Prostate gland (tissue), 2 donors: ENCODE measurements at regions not wholly inside any gene's neighbourhood (a gene's known extent, or its start where the extent isn't known, plus 50 kb on each side); places are given as distances from the start of the nearest gene placed in this dataset.
A peak's percentile ranks its signal among the peaks of the same experiment; 100 is the strongest.

Source experiments
- DNase-seq: peaks from one replicate; pipeline ENCODE4 v3.0.0-alpha.2; 2019; ENCODE audit warnings: low spot score
- H3K27ac ChIP-seq, 2 donors: fragments of 200-600 bp; sonication (generic); 2 replicates each; pipeline ENCODE4 v1.5.1; 2017 to 2019
- H3K27me3 ChIP-seq: fragments of 200-600 bp; sonication (generic); replicated peaks from 2 replicates; pipeline ENCODE4 v1.5.1; 2019; ENCODE audit not compliant: insufficient read depth
- H3K36me3 ChIP-seq, 2 donors: fragments of 200-600 bp; sonication (generic); 1 replicate in 1 of 2; 2 replicates in 1 of 2; pipeline versions ENCODE4 v1.5.1 to v1.8.1; 2017 to 2019
- H3K4me1 ChIP-seq: fragments of 200-600 bp; sonication (generic); replicated peaks from 2 replicates; pipeline ENCODE4 v1.5.1; 2019
- H3K4me3 ChIP-seq, 2 donors: fragments of 200-600 bp; sonication (generic); 2 replicates each; pipeline ENCODE4 v1.5.1; 2017 to 2019
- H3K9me3 ChIP-seq: fragments of 200-600 bp; sonication (generic); 2 replicates; pipeline ENCODE4 v1.5.1; 2017
- POLR2A ChIP-seq: fragments of 450-650 bp; IDR thresholded peaks from one replicate; pipeline ENCODE4 v1.6.1; 2016; ENCODE audit warnings: antibody characterized with exemption, mild to moderate bottlenecking
- POLR2AphosphoS5 ChIP-seq: sonication (generic); formaldehyde crosslinking; IDR thresholded peaks from one replicate; pipeline ENCODE4 v1.6.1; 2017; ENCODE audit warnings: antibody characterized with exemption
- WGBS: methylation state at CpG from one replicate; pipeline ENCODE4 v1.1.5; 2018; 5-methylcytosine and 5-hydroxymethylcytosine counted together
- intact Hi-C: fragments of 100-400 bp; cut with DNase I; formaldehyde crosslinking; loops from one replicate; pipeline ENCODE4 v1.14.2; 2022
- TF ChIP-seq, protein P1 (sequence below), 4 experiments: fragments of 200-600 bp in 2 of 4; fragments of 450-650 bp in 2 of 4; sonication (generic) in 2 of 4; IDR thresholded peaks; 1 replicate in 3 of 4; 2 replicates in 1 of 4; pipeline ENCODE4 v1.5.1; 2016 to 2019; ENCODE audit warnings: antibody characterized with exemption in 4 of 4, mild to moderate bottlenecking in 2 of 4, moderate library complexity in 2 of 4

DNA sequence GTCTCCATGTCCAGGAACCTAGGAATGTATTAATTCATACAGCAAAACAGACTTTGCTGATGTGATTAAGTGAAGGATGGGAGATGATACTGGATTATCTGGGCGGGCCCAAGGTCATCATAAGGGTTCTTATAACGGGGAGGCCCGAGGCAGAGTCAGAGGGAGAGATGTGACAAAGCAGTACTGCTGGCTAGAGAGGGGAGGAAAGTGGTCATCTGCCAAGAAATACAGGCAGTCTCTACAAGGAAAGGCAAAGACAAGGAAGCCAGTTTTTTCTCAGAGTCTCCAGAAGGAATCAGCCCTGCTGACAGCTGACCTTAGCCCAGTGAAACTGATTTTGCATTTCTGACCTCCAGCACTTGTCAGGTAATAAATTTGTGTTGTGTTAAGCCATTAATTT lies 66.2 kb upstream of the CORO2B start:
- intact Hi-C loops: no loop called here
- 82% methylated on average over 3 of the region's 3 CpGs for WGBS
- H3K9me3 ChIP-seq: no peaks in the 10 kb centered on the region
- no peak for DNase-seq
- no peaks in the 10 kb centered on the region for H3K27me3 ChIP-seq
- no peaks in the 10 kb centered on the region for H3K36me3 ChIP-seq
- TF ChIP-seq POLR2AphosphoS5: no peak
- TF ChIP-seq, protein P1, sequence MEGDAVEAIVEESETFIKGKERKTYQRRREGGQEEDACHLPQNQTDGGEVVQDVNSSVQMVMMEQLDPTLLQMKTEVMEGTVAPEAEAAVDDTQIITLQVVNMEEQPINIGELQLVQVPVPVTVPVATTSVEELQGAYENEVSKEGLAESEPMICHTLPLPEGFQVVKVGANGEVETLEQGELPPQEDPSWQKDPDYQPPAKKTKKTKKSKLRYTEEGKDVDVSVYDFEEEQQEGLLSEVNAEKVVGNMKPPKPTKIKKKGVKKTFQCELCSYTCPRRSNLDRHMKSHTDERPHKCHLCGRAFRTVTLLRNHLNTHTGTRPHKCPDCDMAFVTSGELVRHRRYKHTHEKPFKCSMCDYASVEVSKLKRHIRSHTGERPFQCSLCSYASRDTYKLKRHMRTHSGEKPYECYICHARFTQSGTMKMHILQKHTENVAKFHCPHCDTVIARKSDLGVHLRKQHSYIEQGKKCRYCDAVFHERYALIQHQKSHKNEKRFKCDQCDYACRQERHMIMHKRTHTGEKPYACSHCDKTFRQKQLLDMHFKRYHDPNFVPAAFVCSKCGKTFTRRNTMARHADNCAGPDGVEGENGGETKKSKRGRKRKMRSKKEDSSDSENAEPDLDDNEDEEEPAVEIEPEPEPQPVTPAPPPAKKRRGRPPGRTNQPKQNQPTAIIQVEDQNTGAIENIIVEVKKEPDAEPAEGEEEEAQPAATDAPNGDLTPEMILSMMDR (IDR thresholded peaks at IDR 0.05): no peak
- no peak for TF ChIP-seq POLR2A
- H3K27ac ChIP-seq: no peak overlapping the region
- H3K4me1 ChIP-seq: no peaks in the 10 kb centered on the region
- H3K4me3 ChIP-seq: no peak overlapping the region

DNA sequence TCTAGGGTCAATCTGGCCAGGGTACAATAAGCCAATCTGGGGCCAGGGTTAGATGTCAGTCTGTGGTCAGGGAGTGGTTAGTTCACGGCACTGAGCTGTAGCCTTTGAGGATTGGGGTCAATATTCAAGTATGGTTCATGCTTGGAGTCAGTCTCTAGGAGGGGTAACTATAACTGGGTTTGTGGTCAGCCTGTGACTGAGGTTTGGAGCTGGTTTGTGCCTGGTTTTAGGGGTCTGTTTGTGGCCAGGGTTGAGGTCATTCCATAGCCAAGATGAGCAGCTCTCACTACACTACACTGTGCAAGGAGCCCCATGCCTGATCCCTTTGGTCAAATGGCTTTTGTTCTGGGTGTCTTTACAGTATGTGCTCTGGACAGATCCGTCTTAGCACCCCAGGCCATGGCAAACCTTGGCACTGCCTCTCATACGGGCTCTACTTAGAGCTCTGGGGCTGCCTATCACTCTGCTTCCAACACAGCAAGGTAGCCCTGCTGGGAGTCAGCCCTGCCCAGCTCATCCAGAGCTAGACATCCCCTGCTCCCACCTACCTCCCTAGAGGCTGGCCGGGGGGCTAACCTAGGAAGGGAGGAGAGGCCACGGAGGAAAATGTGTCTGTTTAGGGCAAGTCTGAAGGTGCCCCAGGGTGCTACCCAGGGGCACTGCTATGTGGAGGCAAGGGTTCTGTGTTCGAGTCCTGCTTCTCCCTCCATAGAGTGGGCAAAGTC lies 63.3 kb upstream of the CORO2B start:
- no peaks in the 10 kb centered on the region for H3K9me3 ChIP-seq
- intact Hi-C loops: no loop called here
- H3K4me1 ChIP-seq: no peaks in the 10 kb centered on the region
- TF ChIP-seq POLR2A: no peak
- TF ChIP-seq, protein P1 (IDR thresholded peaks at IDR 0.05): no peak
- TF ChIP-seq POLR2AphosphoS5: no peak
- 91% methylated on average over 6 of the region's 6 CpGs for WGBS
- no peak for DNase-seq
- H3K4me3 ChIP-seq: no peak overlapping the region
- H3K36me3 ChIP-seq: no peaks in the 10 kb centered on the region
- no peaks in the 10 kb centered on the region for H3K27me3 ChIP-seq
- H3K27ac ChIP-seq: no peak overlapping the region

DNA sequence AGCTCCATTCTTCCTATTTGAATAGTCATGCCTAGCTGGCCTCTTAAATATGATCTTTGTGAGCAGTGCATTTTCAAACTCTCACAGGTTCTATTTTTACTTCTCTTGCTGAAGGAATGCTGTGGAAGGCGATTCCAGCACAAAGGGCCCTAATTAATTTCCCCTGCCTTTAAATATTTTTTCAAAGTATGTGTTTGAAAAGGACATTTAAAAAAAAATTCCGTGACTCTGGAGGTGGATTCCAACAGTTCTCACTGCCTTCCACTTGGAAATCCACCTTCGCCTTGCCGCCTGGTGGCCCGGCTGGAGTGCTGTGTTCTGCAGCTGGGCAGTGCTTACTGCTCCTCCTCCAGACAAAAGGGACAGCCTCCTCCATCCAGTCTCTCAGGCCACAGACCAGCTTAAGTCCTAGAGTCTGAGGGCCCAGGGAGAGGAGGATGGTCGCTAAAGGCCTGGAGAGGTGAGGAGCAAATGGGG lies 61.5 kb upstream of the CORO2B start:
- DNase-seq: no peak

DNA sequence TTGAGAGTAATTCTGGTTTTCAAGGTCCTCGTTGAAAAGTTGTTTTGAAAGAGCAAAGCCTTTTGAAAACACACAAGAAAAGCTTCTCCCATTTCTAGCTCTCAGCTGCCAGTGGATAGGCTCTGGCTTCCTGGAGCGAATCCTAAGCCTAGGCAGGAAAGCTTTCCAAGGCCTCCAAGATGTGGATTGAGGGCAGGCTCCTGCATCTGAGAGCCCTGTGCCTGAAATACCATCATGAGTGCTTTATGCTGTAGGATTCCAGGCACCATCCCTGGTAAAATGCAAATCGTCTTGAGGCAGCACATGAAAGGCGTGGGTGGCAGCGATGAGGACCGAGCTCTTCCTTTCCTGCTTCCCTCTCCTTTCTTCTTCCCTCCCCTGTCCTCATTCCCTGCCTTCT lies 60.7 kb upstream of the CORO2B start:
- H3K27ac ChIP-seq: peak overlapping the region in 1 of 2 donors; percentile 26
- H3K27me3 ChIP-seq: no peaks in the 10 kb centered on the region
- H3K4me3 ChIP-seq: no peak overlapping the region
- no peaks in the 10 kb centered on the region for H3K4me1 ChIP-seq
- no peaks in the 10 kb centered on the region for H3K9me3 ChIP-seq
- 74% methylated on average over 6 of the region's 6 CpGs for WGBS
- TF ChIP-seq, protein P1 (IDR thresholded peaks at IDR 0.05): no peak
- TF ChIP-seq POLR2AphosphoS5 (no peak), POLR2A (no peak)
- no peaks in the 10 kb centered on the region for H3K36me3 ChIP-seq
- DNase-seq: no peak
- intact Hi-C loops: no loop called here

More for the DNA sequence above, 61.5 kb upstream of the CORO2B start:
- Histone ChIP-seq H3K9me3 (no peaks in the 10 kb centered on the region), H3K4me3 (no peak overlapping the region), H3K27ac (peak overlapping the region in 1 of 2 donors; percentile 26), H3K36me3 (no peaks in the 10 kb centered on the region), H3K4me1 (no peaks in the 10 kb centered on the region), H3K27me3 (no peaks in the 10 kb centered on the region)
- no peak for TF ChIP-seq POLR2A
- TF ChIP-seq, protein P1 (IDR thresholded peaks at IDR 0.05): peak in 1 of 4 experiments; percentile 12
- 72% methylated on average over 6 of the region's 6 CpGs for WGBS
- intact Hi-C loops: no loop called here

DNA sequence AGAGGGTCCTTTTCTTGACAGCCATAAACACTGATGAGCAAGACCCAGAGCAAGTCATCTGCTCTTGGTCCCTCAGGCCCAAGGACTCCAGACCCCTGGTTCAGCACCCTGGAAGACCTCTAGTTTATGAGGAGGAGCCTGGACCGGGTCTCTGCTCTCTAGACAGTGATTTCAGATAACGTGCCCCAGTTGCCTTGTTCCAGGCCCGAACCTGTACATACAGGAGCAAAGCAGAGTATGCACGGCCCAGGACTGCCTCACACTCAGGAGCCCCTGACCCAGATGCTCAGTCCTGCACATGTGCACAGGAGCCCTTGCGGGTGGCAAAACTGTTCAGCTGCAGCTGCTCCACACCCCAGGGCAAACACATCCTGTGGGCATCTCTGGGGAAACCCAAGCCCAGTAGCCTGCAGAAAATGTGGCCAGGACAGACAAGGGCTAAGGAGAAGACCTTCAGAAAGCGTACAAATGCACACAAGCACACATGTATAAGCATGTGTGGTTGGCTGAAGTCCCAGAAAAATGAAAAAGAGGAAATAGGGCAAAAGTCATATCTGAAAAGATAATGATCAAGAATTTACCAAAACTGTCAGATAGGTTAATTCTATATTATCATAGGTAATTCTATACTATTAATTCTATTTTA lies 59.9 kb upstream of the CORO2B start:
- TF ChIP-seq POLR2AphosphoS5 (no peak), POLR2A (no peak)
- TF ChIP-seq, protein P1 (IDR thresholded peaks at IDR 0.05): no peak
- no peak overlapping the region for H3K4me3 ChIP-seq
- no peaks in the 10 kb centered on the region for H3K9me3 ChIP-seq
- H3K27ac ChIP-seq: no peak overlapping the region
- WGBS: 60% methylated on average over 6 of the region's 6 CpGs
- no peaks in the 10 kb centered on the region for H3K27me3 ChIP-seq
- H3K36me3 ChIP-seq: no peaks in the 10 kb centered on the region
- intact Hi-C loops: no loop called here
- no peak for DNase-seq
- H3K4me1 ChIP-seq: no peaks in the 10 kb centered on the region
